ENCODE measurements at regions not wholly inside any gene's neighbourhood (a gene's known extent, or its start where the extent isn't known, plus 50 kb on each side); places are given as distances from the start of the nearest gene placed in this dataset.
"Not testable (repeated sequence)": the region's sequence is repeated elsewhere in the genome, so short reads cannot be mapped to it uniquely, and the experiment has no call there.

DNA sequence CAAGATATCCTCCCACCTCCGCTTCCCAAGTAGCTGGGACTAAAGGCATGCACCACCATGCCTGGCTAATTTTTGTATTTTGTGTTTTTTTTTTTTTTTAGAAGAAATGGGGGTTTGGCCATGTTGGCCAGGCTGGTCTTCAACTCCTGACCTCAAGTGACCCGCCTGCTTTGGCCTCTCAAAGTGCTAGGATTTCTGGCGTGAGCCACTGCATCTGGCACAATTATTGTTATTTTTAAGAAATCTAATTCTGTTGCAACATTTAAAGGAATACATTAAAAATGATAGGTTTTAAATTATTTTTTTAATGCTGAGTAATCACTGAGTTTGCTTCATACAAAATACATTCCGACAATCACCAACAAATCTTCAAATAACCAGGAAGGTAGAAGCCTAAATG lies 178.1 kb upstream of the SEMA3E start:
- no peak for DNase-seq (ENCODE audit: low spot score)

DNA sequence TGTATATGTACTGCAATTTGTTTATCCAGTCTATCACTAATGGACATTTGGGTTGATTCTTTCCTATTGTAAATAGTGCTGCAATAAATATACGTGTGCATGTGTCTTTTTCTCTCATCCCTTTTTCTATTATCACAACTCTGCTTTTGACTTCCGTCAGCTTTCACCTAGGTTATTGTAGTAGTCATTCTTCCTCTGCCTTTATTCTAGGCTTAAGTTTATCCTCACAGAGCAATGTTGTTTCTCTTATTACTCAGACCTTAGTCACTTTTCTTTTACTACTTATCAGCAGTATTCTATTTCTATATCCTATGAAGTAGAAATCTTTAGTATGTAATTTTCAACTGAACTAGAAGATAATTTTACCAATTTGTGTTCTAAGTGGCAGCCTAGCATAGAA lies 175.3 kb upstream of the SEMA3E start:
- no peak for DNase-seq (ENCODE audit: low spot score)

DNA sequence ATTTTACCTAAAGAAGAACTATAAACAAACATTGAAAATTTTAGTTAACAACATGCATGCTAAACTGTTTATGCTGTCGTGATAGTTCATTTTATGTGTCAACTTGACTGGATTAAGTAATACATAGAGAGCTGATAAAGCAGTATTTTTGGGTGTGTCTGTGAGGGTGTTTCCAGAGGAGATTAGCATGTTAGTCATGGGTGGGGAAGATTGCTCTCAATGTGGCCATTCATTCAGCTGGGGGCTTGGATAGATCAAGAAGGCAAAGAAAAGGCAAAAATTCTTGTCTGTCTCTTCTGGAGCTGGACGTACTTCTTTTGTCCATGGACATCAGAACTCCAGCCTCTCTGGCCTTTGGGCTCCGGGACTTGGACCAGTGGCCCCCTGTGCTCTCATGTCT lies 172.9 kb upstream of the SEMA3E start:
- DNase-seq (ENCODE audit: low spot score): no peak

DNA sequence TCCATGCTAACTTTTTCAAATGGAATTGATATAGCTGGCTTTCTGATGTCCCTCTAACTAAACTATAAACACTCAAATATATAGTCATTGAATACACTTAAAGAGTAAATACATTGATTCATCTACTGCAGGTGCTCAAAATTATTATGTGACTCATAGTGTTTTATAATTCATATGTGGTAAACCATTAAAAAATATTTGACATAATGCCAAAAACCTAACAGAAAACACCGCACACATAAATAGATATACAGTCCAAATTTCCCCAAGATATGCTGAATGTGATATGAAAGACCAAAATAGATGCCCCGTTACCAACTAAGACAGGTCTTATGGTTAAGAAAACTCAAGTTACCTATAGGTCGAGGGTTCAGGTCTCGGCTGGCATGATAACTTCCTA lies 171.7 kb upstream of the SEMA3E start:
- peak; percentile 59 for DNase-seq (ENCODE audit: low spot score)

DNA sequence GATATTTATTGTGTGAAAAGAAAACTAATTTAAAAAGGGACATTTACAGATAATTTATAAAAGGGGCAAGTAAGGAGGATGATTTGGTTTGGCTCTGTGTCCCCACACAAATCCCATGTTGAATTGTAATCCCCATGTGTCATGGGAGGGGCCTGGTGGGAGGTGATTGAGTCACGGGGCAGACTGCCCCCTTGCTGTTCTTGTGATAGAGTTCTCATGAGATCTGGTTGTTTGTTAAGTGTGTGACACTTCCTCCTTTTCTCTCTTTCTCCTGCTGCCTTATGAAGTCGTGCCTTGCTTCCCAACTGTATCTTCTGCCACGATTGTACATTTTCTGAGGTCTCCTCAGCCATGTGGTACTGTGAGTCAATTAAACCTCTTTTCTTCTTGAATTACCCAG lies 171.0 kb upstream of the SEMA3E start:
- no peak for DNase-seq (ENCODE audit: low spot score)

DNA sequence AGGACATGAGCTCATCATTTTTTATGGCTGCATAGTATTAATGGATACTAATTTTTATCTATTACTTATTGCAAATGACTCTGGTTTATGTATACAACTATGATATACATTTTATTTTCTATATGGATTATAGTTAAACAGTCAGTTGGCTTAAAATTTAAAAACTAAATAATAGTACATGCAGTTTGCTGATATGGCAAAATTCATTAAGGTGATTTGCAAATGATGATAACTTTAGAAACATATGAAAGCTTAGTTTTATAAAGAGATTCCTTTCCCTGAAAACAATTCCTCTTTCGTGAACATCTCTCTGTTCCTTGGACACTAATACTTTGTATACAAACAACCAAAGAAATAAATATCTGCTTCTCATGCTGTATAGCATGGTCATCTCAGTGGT lies 165.5 kb upstream of the SEMA3E start:
- no peak for DNase-seq (ENCODE audit: low spot score)

DNA sequence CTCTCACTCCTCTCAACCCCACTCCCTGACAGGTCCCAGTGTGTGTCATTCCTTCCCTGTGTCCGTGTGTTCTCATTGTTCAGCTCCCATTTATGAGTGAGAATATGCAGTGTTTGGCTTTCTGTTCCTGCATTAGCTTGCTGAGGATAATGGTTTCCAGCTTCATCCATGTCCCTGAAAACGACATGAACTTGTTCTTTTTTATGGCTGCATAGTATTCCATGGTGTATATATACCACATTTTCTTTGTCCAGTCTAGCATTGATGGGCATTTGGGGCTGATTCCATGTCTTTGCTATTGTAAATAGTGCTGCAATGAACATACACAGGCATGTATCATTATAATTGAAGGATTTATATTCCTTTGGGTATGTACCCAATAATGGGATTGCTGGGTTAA lies 163.6 kb upstream of the SEMA3E start:
- not testable (repeated sequence) for DNase-seq (ENCODE audit: low spot score)

DNA sequence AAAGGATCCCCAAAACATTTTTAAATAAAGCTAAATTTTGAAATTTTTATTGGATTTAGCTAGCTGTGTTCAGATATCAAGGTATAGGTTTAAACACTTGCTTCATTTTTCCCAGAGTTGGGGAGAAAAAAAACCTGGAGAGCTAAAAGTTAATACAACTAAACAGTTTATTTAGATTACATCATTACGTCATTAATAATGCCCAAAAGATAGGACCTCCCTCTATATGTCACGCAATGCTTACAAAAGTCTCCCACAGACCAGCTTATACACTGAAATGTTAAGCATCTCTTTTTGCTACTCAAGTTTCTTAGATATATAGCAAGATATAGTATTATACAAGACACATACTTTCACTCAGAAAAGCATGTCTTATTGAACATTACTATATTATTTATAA lies 160.0 kb upstream of the SEMA3E start:
- DNase-seq (ENCODE audit: low spot score): no peak

DNA sequence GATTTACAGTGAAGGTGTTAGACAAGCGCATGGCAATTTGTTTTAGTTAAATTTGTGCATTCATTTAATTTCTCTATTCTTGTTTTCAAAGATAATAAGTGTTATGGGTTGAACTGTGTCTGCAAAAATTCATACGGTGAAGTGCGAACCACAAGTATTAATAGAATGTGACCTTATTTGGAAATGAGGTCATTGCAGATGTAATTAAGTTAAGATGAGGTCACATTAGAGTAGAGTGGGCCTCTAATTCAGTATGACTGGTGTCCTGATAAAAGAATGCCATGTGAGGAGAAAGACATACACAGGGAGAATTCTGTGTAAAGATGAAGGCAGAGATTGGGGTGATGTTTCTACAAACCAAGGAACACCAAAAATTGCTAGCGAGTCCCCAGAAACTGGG lies 158.8 kb upstream of the SEMA3E start:
- no peak for DNase-seq (ENCODE audit: low spot score)

DNA sequence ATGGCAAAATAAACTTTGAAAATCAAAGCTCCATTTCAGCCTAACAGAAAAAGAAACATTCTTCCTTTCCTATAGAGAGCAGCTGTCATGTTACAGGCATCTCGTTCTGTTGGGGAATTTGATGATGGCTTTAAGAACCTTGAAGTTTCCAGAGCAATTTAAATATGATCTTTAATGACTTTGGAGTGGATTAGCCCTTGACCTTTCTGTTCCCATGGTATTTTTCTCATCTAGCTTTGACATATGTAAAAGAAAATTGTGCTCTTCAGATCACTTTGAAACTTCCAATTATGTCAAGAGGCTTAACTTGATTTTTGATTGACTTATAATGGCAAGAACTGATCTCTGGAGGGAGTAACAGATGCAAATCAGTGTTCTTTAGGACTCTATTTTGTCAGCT lies 157.6 kb upstream of the SEMA3E start:
- no peak for DNase-seq (ENCODE audit: low spot score)

DNA sequence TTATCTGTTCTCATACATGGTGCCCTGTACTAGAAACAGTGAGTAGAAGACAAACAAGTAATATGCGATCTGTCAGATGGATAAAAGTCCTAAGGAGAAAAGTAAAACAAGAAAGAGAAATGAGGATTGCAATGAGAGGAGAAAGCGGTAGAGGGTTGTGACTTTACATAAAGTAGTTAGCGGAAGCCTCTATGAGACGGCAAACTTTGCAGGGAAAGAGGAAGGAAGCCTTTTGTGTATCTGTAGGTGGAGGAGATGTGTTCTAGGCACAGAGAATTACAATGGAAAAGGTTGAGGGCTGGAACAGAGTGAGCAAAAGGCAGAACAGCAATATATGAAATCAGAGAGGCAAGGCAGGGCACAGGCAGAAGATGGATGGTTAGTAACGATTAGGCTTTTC lies 150.4 kb upstream of the SEMA3E start:
- DNase-seq (ENCODE audit: low spot score): no peak

DNA sequence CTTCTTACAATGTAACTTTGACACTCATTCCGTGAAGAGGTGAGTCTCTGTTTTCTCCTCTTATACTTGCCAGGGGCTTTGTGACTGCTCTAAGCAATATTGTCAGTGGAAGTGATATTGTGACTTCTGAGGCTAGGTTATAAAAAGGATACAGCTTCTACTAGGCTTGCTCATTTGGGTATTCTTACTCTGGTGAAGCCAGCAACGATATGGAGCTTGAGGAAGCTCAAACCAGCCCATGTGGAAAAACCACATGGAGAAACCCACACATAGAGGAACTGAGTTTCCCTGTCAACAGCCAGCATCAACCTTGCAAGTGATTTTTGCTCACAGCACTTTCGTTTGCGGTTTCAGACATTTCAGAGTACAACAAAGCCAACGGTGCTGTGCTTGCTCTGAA lies 149.6 kb upstream of the SEMA3E start:
- no peak for DNase-seq (ENCODE audit: low spot score)

DNA sequence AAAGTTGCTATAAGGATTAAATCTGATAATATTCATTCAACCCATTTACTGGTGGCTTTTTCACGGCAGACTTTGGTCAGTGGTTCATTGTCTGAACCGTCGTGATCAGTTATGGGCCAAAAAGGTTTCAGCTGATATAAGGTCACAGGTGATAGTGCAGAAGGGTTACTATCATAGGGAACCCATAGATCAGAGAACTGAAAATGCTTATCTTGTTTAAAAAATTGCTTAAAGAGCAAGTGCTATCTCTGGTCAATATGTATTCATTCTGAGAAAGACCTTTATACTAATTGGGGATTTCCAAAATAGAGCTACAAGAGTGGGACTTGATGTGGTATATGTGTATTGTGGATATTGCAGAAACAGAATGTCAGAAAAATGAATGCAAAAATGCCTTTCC lies 147.8 kb upstream of the SEMA3E start:
- no peak for DNase-seq (ENCODE audit: low spot score)

DNA sequence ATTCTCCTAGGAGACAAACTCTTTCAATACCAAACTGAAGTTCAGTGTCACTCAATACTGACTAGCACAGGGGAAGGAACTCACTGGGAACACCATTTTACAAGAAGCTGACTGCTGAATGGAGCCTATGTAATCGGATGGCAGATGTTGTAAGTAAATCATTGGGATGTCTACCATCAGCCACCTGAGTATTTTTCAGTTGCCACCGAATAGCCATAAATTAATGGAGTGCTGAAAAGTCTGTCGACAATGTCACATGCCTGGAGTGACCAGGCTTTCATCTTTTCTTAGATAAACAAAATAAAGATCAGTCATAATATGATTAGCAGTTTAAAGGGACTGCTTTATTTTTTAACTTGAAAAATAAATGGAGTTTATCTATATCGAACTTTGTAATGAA lies 145.9 kb upstream of the SEMA3E start:
- no peak for DNase-seq (ENCODE audit: low spot score)

DNA sequence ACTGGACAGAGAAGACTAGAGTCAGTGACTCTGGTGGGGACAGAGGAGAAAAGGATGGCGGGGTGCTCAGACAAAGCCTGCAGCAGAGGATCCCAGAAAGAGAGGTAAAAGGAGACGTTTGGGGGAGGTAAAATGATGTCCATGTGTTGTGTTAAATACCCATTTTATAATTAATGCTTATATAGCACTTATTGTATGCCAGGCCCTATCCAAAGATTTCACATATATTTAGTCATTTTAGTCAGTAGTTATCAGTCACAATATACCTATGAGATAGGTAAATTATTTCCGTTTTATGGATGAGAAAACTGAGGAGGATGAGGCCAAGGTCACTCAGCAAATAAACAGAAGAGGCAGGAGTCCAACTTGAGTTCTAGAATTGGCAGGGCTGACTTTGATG lies 144.6 kb upstream of the SEMA3E start:
- no peak for DNase-seq (ENCODE audit: low spot score)

DNA sequence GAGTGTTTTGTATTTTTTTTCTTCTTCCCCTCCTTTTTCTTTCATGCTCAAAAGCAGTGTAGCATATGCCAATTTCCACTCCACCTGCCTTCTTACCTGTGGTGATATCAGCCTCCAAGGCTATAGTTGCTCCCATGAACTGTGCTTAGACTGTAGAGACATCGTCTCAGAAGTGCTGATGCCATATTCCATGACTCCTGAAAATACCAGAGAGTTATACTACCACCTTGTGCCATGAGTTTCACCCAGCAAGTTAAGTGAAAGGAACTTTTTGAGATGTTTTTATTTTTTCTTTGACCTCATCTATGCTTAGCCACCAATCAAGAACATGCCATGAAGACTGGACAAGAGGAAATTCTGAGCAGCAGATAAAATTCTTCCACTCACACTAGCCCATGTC lies 142.8 kb upstream of the SEMA3E start:
- peak; percentile 17 for DNase-seq (ENCODE audit: low spot score)

DNA sequence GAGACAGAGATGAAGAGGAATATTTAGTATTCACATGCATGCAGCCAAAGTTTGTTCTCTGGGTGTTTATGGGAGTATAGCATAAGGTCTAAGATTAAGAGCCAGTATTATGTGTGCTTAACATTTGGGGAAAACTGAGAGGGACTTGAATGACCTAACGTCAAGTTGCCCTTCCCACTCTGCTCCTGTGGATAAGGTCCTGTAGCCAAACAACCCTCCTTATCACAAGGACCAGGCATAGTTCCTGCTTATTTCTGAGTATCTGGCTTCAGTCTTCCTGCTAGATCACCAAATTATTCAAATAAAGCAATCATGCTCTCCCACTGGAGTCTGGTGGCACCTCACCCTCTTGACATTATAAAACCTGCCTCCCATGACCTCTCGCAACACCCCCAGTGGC lies 137.9 kb upstream of the SEMA3E start:
- DNase-seq (ENCODE audit: low spot score): no peak

DNA sequence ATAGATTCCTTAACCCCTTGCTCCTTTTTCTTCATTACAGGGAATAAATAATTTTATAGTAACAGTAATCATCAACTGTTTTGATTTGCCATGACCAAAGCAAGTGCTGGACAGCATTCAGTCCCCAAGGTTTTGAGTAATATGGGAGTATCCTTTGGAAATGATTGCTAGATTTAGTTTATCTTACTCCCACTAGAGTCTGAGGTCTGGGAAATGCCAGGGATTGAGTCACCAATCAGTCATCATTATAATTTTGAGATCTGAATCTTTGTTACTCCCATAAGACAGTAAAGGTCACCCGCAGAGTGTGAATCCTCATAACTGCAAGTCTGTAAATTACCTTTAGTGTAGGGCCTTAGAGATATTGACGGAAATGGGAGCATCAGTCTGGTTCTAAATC lies 133.7 kb upstream of the SEMA3E start:
- no peak for DNase-seq (ENCODE audit: low spot score)

DNA sequence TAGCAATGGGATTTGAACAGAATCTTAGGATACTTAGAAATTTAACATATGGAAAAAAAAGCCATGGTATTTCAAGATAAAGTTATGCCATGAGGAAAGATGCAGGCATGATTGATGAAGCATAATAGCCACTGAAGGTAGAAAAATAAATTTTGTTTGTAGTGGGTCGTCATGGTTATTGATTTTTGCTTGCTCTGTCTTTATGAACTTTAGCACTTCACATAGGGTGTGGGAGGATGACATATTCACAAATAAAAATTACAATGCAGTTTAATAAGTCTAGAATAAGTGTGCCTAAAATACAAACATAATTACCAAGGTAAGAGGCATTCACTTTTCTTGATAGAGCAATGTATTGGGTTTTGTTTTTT lies 129.1 kb upstream of the SEMA3E start:
- DNase-seq (ENCODE audit: low spot score): no peak

DNA sequence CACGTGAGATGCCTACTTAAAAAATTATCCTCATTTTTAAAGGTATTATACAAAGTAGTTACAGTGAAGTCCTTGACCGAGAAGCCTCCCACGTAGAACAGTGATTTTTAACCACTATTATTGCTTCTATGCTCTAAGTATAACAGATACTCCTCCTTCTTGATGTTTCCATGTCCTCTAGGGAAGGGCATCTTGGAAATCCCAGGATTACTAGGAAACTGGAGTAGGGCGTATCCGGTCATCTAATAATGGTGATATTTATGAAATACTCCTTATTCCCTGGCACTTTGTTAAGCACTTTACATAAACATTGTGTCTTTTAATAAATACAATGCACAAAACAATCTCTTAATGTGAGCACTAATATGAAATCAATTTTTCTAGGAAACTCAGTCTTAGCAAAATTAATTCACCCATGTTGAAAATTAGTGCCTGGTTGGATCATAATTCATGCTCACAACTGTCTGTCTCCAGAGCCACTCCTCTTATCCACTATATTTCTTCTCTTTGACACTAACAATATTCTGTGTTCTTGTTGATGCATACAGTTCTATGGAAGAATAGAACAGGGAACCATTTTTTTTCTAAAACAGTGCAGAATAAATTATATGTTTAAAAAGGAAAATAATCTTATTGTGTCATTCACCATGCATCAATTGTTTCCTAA lies 128.6 kb upstream of the SEMA3E start:
- DNase-seq (ENCODE audit: low spot score): no peak

DNA sequence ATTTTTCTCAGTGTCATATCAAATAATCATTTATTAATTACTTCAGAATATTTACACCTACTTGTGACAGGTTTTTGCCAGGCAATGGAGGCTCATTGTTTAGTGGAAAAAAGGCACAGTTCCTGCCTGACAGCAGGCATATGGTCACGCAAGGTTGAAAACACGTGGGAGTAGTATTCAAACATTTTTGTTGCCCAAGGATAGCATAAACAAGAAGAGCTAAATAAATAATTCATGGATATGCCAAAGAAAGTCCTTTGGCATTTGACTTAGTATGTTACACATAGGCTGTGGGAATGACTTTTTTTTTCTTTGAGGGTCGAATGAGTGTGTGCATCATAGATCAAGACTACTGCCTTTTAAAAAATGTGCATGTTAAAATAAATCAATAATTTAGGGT lies 120.5 kb upstream of the SEMA3E start:
- no peak for DNase-seq (ENCODE audit: low spot score)

DNA sequence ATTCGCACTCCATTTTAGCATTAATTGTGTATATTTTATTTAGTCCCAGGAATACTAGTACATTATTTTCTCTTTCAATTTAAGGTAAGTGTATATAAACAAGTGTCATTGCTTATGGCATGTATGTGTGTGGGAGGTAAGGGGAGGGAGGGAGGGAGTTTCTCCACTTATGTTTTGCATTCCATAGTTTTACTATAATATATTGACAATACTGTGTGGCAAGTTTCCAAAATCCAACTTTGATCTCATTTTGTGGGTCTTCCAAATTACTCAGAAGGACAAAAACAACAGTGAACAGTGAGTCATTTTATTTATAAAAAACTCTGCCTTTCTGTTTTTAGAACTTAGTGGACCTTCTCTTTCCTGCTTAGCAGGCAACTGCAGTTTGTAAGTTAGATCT lies 102.3 kb upstream of the SEMA3E start:
- no peak for DNase-seq (ENCODE audit: low spot score)

DNA sequence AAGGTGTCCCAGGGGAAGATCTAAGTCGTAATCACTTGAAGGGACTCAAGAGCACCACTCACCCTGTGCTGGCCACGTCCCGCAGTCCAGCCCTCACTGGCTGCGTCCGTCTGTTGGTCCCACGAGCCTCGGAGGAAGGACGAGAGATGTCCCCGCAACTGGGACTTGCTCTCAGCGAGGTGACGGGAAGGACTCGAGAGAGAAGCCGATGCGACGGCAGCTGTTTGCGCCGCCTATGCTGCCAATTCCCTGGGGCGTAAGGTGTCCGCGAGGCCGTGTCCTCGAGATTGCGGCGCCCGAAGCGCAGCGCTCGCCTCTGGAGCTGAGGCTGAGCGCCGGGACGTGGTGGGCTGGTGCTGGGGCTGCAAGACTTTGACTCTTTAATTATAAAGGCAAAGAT lies 100.6 kb upstream of the SEMA3E start:
- no peak for DNase-seq (ENCODE audit: low spot score)

DNA sequence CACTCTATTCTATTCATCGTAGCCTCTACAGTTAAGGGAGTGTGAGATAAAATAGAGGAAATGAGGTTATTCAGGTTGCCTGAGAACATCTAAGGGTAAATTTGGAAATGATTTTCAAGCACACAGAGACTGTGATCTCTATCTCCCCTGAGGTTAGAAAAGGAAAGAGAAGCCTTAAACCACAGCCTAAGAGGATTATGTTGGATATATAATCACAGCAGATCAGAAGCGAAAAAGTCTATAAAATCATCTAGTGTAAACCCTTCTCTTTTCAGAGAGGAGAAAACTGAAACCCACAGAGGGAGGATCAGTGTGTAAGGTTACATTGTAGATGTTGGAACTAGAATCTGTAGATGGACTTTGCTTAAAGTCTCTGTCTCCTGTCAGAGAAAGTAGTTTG lies 90.6 kb upstream of the SEMA3E start:
- DNase-seq (ENCODE audit: low spot score): no peak
